ENCODE measurements at regions not wholly inside any gene's neighbourhood (a gene's known extent, or its start where the extent isn't known, plus 50 kb on each side); places are given as distances from the start of the nearest gene placed in this dataset.

- no peak for TF ChIP-seq CTCF (conservative IDR thresholded peaks at IDR 0.05; ENCODE audit: low read depth, low read length)
- TF ChIP-seq EZH2 (IDR thresholded peaks at IDR 0.05; ENCODE audit: low read length, unreplicated experiment) = no peak
Measured at GRCh38 chr7:3119963-3120362, 76.3 kb upstream of the CARD11 start.

Data from PC-3 (cell line).